COLO829 (cell line): ENCODE measurements at regions not wholly inside any gene's neighbourhood (a gene's known extent, or its start where the extent isn't known, plus 50 kb on each side); places are given as distances from the start of the nearest gene placed in this dataset.

Experiments
- DNase-seq: peaks from one replicate; pipeline ENCODE4 v3.0.0; 2012; ENCODE audit warnings: low spot score

GRCh38 chr11:41861838-41862237, 402.4 kb upstream of the LRRC4C start:
- no peak for DNase-seq

GRCh38 chr11:41866525-41866924, 407.1 kb upstream of the LRRC4C start:
- no peak for DNase-seq

- DNase-seq, result no peak
Observed at GRCh38 chr11:41868606-41869005, 409.2 kb upstream of the LRRC4C start.

GRCh38 chr11:41872426-41872825, 413.0 kb upstream of the LRRC4C start:
- DNase-seq, result no peak

DNA sequence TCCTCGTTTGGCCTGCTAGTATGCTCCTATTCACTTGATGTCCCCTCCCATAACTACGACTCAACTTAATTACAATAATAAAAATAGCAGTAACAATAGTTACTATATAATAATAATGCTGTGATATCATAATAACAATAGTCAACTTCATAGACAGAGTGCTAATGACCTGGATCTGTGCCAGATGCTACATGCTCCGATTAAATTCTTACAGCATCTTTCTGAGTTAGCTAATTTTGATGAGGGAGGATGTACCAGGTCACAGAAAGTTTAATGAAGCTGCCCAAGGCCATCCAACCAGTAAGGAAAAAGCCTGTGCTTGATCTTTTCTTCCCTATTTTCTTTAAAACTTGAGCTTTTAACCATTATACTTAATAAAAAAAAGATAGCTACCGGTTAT, 413.4 kb upstream of the LRRC4C start:
- DNase-seq, result no peak

DNA sequence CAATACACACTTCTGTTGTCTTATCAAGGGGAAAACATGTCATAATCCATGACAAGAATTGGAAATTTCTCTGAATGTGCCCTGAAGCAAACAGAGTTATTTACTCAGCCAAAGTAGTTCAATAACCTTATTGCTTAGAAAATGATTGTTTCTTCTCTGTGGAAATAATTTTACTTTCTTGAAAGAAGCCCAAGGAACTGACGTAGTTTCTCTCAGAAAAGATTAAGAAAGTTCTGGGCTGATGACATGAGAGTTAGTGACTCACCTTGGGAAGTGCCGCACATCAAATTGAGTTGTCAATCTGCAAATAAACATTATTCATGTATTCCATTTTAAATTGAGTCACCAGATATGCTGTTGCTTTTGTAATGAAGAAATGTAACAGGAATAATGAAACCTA, 418.6 kb upstream of the LRRC4C start:
- DNase-seq, result no peak

GRCh38 chr11:41879214-41879613, 419.8 kb upstream of the LRRC4C start:
- DNase-seq, result no peak

DNA sequence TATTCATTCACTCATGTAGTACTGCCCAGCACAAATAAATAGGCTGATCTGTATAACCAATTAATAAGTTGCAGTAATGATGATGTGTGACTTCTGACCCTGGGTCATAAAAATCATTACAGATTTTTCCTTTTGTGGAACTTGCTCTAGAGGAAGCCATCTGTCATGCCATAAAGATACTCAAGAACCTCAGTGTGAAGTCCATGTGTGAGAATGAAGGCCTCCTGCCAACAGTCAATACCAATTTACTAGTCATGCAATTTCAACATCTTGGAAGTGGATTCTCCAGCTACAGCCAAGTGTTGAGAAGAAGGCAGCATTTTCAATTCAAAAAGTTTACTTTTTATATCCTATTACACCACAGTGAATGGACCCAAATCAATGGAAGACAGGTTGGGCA, 435.6 kb upstream of the LRRC4C start:
- DNase-seq, result no peak

GRCh38 chr11:41897991-41898390, 438.5 kb upstream of the LRRC4C start:
- no peak for DNase-seq

GRCh38 chr11:41917900-41918299, 458.4 kb upstream of the LRRC4C start:
- DNase-seq, result no peak

DNA sequence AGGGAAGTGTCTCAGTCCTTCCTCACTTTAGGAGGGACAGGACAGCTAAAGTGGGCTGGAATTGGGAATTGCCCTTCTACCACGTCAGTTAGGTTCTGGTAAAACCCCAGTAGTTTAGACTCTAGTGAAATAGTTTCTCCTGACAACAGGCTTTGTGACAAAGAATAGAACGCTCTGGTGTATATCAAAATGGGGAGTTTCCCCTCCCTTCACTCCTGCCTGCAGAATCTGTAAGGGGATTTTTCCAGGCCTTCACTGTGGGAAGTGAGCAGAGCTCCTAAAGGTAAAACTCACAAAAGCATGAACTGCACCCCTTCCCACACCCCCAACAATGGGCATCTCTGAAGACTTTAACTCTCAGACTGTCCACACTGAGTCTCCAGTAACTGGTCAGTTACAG, 460.9 kb upstream of the LRRC4C start:
- DNase-seq, result no peak

DNA sequence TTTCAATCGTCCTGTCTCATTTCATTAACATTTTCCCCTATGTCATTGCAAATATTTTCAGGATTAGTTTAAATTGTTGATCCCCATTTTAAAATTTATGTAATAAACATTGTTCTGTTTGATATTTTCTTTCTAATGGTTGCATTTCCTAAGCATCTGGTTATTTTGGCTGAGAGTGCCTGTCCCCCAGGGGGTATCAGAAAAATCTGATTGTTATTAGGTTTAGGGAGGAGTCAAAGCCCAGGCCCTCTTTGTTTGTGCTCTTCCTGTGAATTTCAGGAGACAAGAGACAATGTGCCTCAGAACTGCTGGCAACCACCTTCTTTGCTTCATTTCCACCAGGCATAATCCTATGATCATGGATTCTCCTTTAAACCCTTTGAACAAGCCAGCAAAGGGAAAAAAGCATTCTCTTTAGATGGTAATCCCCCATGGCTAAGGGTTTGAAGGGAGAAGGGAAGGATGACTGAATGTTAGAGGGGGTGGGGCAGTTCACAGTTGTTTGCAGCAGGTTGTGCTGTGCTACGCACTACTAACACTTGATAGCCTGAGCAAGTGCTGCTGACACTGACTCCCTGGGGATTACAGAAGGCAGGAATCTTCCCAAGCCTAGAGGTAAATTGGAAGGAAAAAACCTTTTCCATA, 462.4 kb upstream of the LRRC4C start:
- DNase-seq, result no peak

GRCh38 chr11:41926339-41926738, 466.9 kb upstream of the LRRC4C start:
- DNase-seq, result no peak

DNA sequence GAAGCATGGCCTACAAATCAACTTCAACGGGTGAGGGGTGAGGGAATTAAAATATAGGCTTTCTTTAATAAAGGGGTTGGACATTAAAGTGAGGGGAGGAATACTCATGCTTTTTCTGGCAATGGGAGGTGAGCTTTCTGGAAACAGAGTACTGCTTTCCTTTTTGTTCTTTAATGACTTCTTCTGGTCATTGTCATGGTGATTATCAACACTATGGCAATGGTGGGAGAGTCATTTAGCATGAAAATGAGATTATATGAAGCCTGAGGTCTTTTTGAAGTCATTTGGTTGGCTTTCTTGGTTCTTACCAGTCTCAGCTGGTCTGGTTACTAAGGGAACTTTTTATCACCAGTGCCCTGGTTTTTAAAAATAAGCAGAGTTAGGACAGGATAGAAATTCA, 475.8 kb upstream of the LRRC4C start:
- DNase-seq, result no peak

DNA sequence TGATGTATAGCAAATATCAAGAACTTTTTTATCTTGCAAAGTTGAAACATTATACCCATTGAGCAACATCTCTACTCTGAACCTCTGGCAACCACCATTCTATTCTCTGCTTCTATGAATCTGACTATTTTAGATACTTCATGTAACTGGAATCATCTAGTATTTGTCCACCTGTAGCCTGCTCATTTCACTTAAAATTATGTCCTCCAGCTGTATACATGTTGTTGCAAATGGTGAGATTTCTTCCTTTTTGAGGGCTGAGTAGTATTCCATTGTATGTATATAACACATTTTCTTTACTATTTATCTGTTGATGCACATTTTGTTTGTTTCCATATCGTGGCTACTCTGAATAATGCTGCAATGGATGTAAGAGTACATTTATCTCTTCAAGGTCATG, 476.3 kb upstream of the LRRC4C start:
- DNase-seq, result no peak

GRCh38 chr11:41943656-41944055, 484.2 kb upstream of the LRRC4C start:
- no peak for DNase-seq

GRCh38 chr11:41947392-41947791, 487.9 kb upstream of the LRRC4C start:
- no peak for DNase-seq

DNA sequence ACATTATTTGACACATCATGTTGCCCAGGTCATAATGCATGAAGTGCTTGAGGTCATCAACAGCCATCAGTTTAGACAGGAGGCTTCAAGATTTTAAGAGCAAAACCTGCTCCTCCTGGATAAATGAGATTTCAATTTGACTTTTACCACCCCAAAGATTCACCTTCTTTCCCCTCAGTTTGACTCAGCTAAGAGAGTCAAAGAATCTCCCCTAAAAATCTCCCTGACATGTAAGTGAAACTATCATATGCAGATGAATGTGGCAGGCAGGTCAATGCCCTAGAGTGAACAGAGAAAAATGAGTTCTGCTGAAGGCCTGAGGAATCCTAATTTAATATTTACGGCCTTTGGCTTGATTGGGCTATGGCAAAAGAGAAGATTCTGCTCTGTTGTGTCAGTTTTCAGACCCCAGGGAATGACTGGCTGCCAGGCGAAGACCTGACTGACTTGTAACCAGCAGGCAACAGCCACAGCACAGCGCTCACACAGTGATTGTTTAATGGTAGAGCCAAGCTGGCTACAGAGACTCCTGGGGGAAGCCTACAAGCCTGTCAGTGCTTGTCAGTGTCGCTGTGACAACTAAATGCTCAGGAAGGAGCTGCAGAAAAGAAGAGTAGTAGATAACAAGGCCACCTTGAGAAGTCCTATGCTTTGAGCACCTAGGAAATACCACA, 491.2 kb upstream of the LRRC4C start:
- DNase-seq, result no peak

DNA sequence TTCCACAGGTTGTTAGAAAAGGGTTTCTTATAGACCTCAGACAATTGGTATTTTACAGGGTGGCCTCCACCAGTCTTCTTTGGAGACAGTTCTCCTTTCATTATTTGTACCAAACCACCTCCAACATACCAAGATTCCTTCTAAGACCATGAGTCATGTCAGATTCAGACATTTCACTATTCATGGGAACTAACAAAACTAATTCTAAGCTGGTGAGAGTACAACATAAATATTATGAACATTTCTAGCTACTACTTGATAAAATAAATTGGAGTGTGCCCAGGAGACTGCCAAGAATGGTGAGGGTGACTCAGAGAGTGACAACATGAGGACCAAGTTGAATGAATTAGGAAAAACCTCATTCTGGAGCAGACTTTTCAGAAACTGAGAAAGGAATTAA, 494.6 kb upstream of the LRRC4C start:
- DNase-seq, result no peak

DNA sequence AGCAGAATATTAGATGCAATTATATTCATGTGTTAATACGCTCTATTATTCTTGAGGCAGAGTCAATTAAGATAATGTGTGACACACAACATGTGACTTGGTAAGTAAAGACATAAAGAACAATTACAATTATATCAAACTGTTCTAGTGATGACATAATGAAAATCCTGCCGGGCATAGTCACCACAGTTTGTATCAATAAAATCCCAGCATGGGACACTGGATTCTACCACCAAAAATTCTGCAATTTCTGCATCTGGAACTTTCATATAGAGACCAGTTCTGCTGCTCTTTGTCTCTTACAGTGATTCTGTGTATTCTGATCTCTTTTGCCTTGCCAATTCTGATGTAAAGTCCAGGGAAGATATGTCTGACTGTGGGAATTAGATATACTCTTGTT, 495.6 kb upstream of the LRRC4C start:
- DNase-seq, result no peak

DNA sequence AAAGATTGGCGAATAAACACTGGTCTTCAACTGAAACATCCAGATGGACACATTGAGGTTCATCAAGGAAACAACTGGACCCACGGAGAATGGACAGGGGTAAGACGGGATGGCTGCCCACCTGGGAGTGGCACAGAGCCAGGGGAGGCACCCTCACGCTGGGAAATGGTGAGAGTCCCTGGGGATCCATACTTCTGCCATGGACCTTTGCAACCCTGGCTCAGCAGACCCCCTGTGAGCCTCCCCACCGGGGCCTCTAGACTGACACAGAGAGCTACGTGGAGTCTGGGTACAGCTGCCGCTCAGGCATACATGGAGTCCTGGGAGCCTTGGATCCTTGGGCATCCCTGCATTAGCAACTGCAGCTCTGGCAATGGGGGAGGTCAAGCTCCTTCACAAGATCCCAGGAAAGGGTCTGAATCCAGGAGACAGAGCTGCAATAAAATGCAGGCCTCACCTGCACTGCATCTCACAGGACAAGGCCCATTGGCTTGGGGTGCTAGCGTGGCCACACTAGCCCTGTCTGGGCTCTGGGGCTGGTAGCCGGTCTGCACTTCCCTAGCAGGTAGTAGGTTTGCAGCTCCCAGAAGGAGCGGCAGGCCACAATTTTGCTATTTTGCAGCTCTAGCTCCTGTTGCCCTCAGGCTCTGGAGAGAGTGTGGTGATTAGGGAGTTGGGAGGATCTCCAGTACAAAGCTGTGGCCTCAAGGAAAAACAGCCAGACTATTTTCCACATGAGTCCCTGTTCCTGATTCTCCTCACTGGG, 496.4 kb upstream of the LRRC4C start:
- no peak for DNase-seq

DNA sequence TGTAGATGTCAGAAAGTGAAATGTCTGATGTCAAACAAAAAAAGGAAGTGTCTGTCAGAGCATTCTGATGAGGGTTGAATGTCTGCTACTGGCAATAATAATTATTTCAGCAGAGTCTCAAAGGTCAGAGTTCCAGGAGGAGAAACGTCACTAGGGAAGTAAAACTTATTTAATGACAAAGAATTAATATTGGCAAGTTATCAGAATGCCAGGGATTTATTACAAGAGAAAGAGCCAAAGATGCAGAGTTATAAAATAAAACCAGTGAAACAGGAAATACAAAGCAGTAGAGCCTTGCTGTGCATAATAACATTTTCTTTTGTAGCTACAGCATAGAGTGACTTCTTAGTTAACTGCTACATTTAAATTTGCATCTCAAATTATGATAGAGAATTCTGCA, 504.0 kb upstream of the LRRC4C start:
- no peak for DNase-seq

- DNase-seq, result no peak
Observed at GRCh38 chr11:41970681-41971080, 511.2 kb upstream of the LRRC4C start.
